ENCODE measurements at regions not wholly inside any gene's neighbourhood (a gene's known extent, or its start where the extent isn't known, plus 50 kb on each side); places are given as distances from the start of the nearest gene placed in this dataset.

DNA sequence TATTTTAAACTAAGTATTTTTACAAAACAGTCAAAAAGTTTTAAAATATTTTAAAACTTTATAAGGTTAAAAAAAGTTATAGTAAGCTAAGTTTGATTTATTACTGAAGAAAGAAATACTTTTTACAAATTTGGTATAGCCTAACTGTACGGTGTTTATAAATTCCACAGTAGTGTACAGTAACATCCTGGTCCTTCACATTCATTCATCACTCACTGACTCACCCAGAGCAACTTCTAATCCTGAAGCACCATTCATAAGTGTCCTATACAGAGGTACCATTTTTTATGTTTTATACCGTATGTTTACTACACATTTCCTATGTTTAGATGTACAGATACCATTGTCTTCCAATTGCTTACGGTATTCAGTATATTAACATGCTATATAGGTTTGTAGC, 170.0 kb downstream of the KLHL28 start:
- no peak for TF ChIP-seq POLR2A (IDR thresholded peaks at IDR 0.05; ENCODE audit: low read length)
- no peak for TF ChIP-seq GATA1 (IDR thresholded peaks at IDR 0.05; ENCODE audit: low read depth, low read length)

Data from erythroblast (primary cell).